GM12874 (cell line): ENCODE measurements at regions not wholly inside any gene's neighbourhood (a gene's known extent, or its start where the extent isn't known, plus 50 kb on each side); places are given as distances from the start of the nearest gene placed in this dataset.
A peak's percentile ranks its signal among the peaks of the same experiment; 100 is the strongest.

Experiments
- TF ChIP-seq, protein P1 (sequence below): IDR thresholded peaks from 2 replicates; pipeline ENCODE4 v1.5.1; 2011; ENCODE audit warnings: low read depth, mild to moderate bottlenecking, control low read depth, low read length, moderate library complexity; ENCODE audit not compliant: insufficient read depth

DNA sequence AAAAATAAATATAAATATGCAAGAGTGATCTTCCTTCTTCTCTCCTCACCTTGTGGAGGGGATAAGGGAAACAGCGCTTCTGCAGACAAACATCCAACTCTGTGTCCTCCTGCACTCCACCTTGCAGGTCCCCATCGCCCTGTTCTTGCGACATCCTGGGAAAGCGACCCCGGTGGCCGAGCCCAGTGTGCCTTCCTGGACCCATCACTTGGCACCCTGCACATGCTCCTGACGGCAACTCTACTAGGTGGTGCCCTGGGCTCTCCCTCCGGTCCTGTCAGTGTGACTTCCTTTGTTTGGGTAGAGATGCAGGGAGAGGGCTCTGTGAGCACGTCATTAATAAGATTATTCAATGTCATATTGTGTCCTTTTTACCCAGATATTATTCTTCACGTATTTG, 266.0 kb upstream of the ADAMTS16 start:
- TF ChIP-seq, protein P1, sequence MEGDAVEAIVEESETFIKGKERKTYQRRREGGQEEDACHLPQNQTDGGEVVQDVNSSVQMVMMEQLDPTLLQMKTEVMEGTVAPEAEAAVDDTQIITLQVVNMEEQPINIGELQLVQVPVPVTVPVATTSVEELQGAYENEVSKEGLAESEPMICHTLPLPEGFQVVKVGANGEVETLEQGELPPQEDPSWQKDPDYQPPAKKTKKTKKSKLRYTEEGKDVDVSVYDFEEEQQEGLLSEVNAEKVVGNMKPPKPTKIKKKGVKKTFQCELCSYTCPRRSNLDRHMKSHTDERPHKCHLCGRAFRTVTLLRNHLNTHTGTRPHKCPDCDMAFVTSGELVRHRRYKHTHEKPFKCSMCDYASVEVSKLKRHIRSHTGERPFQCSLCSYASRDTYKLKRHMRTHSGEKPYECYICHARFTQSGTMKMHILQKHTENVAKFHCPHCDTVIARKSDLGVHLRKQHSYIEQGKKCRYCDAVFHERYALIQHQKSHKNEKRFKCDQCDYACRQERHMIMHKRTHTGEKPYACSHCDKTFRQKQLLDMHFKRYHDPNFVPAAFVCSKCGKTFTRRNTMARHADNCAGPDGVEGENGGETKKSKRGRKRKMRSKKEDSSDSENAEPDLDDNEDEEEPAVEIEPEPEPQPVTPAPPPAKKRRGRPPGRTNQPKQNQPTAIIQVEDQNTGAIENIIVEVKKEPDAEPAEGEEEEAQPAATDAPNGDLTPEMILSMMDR = no peak

DNA sequence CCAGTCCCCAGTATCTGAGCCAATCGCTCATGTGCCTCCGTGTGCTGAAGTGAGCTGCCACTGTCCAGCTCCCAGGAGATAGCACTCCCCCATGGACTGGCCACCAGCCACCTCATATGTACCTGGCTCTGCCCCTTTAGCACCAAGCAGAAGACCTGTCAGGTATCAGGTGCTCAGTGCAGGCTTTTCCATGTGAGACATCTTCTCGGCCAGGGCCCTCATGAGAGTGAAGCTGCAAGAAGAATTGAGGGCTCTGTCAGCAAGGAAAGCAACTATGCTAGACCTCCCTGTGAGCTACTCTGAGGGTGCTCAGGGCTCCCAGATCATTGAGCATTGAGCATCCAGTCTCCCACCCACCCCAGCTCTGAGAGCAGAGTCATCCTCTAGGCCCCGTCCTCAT, 264.2 kb upstream of the ADAMTS16 start:
- TF ChIP-seq, protein P1 = no peak

DNA sequence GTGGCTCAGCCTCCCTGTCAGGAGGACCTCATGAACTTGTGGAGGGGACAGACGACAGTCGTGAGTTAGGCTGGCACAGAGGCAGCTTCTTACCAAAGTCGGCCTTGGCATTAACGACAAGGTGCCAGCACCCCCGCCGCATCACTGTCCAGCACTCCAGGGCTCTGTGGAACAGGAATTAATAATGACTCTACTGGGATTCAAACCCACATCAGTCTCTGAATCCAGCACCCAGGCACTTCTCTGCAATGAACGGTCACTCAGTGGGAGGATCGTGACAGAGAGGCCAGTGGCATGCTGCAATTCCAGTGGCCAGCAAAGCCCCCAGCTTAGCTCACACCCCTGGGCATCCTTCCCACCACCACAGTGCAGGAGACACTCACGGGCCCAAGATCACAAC, 263.3 kb upstream of the ADAMTS16 start:
- TF ChIP-seq, protein P1 = no peak

DNA sequence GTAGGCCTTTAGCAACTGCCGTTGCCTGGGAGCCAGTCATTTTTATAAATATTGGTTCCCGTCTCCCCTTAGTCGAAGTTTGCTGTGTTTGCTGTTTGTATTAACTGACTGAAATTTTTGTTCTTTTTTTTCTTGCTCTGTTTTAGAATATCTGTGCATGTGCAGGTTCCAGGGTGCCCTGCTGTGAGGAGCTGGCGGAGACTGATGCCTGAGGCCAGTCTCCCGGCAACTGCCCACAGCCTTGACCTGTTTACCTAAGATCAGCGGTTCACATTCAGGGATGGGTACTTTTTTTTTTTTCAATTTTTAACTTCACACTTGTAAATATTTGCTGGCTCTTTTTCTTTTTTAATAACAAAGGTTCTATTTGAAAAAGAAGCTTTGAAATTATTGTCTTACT, 262.6 kb upstream of the ADAMTS16 start:
- TF ChIP-seq, protein P1 = no peak

DNA sequence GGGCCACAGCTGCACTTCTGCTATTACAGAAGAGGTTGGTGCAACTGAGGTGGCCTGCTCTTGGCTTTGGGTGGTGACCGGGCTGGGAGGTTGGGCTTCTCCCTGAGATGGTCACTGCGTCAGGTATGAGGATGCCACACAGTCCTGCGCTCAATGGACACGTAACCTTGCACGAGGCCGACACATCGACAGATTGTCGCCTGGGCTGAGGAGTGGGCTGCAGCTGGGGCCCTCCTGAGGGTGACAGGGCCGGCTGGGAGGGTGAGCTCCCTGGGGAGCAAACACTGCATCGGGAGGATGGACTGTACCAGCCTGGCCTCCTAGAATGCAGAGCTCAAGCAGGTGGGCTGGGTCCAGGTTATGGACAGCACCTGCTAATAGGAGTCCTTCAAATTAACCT, 261.1 kb upstream of the ADAMTS16 start:
- TF ChIP-seq, protein P1 = no peak

DNA sequence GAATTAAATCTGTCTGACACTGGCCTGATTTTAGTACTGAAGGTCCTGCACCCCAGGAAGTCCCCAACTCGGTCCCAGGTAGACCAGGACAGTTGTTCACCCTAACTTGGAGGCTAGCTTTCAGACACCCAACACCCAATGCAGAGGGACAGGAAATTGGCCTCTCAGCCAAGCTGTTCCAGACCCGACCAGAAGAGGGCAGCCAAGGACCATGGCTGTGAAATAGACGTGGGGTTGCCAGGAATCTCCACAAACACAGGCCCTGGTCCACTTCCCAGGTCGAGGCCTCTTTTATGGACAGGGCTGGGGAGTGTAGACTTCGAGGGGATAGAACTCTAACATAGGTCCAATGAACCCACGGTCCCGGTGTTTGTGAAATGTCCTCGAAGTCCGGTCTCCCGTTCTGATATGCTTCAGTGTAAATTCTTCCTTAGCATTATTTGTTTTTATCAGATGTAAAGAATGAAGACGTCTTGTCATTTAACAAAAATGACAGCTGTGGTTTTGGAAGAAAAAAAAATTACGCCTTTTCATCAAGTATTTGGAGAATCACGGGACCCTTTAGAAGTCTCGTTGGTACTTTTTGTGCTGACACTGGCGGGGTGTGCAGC, 260.3 kb upstream of the ADAMTS16 start:
- TF ChIP-seq, protein P1 = peak; percentile 93

DNA sequence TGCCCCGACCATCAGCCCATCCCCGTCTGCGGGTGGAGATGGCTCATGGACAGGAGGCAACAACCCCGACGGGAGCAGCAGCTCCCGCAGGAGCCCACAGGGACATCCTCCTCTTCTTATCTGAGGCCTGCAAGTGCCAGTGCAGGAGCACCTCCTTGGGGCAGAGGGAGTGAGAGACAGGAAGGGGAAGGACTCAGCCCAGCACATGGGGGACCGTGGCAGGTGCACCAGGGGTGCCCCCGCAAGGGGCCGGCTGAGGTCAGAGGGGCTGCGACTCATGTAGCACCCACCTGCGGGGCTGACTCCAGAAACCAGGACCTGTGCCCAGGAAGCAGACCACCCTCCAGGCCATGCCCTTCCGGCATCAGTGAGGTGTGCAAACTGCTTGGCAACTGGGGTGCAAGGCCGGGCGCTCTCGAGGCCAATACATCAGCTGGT, 259.8 kb upstream of the ADAMTS16 start:
- TF ChIP-seq, protein P1 = no peak
